Naive thymus-derived CD4-positive, alpha-beta T cell (primary cell): ENCODE measurements at regions not wholly inside any gene's neighbourhood (a gene's known extent, or its start where the extent isn't known, plus 50 kb on each side); places are given as distances from the start of the nearest gene placed in this dataset.

Experiments
- ATAC-seq: fragments of 150-1000 bp; cut with Tn5 transposase; 2 replicates; pipeline ENCODE4 v1.10.0; 2021; ENCODE audit warnings: mild to moderate bottlenecking, moderate library complexity
- CTCF ChIA-PET: fragments of 350-600 bp; sonication (Branson Sonifier 250); formaldehyde crosslinking; loops from one replicate; lab custom pipeline; 2021; ENCODE audit warnings: antibody characterized with exemption; lab: Charles Lee
- POLR2A ChIA-PET: fragments of 350-600 bp; sonication (Branson Sonifier 250); formaldehyde crosslinking; loops from one replicate; lab custom pipeline; 2021; ENCODE audit warnings: antibody characterized with exemption, inconsistent platforms; lab: Charles Lee
- DNase-seq, 9 donors: peaks; one replicate each; pipeline versions ENCODE4 v3.0.0 to v3.0.0-alpha.2; 2020 to 2022; ENCODE audit warnings: mixed read lengths in 1 of 9
- H3K27ac ChIP-seq: one replicate; pipeline ENCODE4 v1.7.0; 2013; ENCODE audit warnings: mild to moderate bottlenecking, low read depth, low read length, moderate library complexity
- H3K27me3 ChIP-seq, 2 donors: one replicate each; pipeline ENCODE4 v1.7.0; 2013; ENCODE audit warnings: low read length in 2 of 2, mild to moderate bottlenecking in 2 of 2, moderate library complexity in 2 of 2; ENCODE audit not compliant: control insufficient read depth in 2 of 2, insufficient read depth in 2 of 2
- H3K36me3 ChIP-seq, 3 experiments: 1 replicate in 2 of 3; 2 replicates in 1 of 3; pipeline ENCODE4 v1.7.0; 2013; ENCODE audit warnings: low read length in 3 of 3, mild to moderate bottlenecking in 3 of 3, moderate library complexity in 1 of 3; ENCODE audit not compliant: insufficient read depth in 3 of 3, control insufficient read depth in 2 of 3
- H3K4me1 ChIP-seq, 2 donors: one replicate each; pipeline ENCODE4 v1.7.0; 2013; ENCODE audit warnings: low read length in 2 of 2, mild to moderate bottlenecking in 2 of 2, moderate library complexity in 1 of 2; ENCODE audit not compliant: control insufficient read depth in 2 of 2, insufficient read depth in 2 of 2
- H3K4me3 ChIP-seq: 2 replicates; pipeline ENCODE4 v1.7.0; 2013; ENCODE audit warnings: mild to moderate bottlenecking, low read length
- H3K9me3 ChIP-seq, 3 experiments: 1 replicate in 2 of 3; 2 replicates in 1 of 3; pipeline ENCODE4 v1.7.0; 2013; ENCODE audit warnings: low read length in 3 of 3; ENCODE audit not compliant: control insufficient read depth in 2 of 3
- H3K27ac Mint-ChIP-seq, 9 donors: one replicate each; pipeline ENCODE4 v1.8.0; 2020 to 2022; ENCODE audit warnings: mixed read lengths in 9 of 9, mild to moderate bottlenecking in 8 of 9, moderate library complexity in 5 of 9, inconsistent platforms in 2 of 9
- H3K27me3 Mint-ChIP-seq, 5 donors: one replicate each; pipeline ENCODE4 v1.8.0; 2021 to 2022; ENCODE audit warnings: mixed read lengths in 5 of 5, mild to moderate bottlenecking in 1 of 5
- H3K36me3 Mint-ChIP-seq, 5 donors: one replicate each; pipeline ENCODE4 v1.8.0; 2020 to 2022; ENCODE audit warnings: mixed read lengths in 5 of 5, mild to moderate bottlenecking in 3 of 5, inconsistent platforms in 1 of 5
- H3K4me1 Mint-ChIP-seq, 7 donors: one replicate each; pipeline ENCODE4 v1.8.0; 2020 to 2022; ENCODE audit warnings: mixed read lengths in 7 of 7, mild to moderate bottlenecking in 3 of 7, inconsistent platforms in 1 of 7
- H3K4me3 Mint-ChIP-seq, 10 donors: one replicate each; pipeline ENCODE4 v1.8.0; 2020 to 2022; ENCODE audit warnings: mild to moderate bottlenecking in 10 of 10, mixed read lengths in 10 of 10, moderate library complexity in 6 of 10, inconsistent platforms in 2 of 10
- H3K9me3 Mint-ChIP-seq, 11 donors: one replicate each; pipeline ENCODE4 v1.8.0; 2020 to 2022; ENCODE audit warnings: mixed read lengths in 11 of 11, mild to moderate bottlenecking in 4 of 11, inconsistent platforms in 1 of 11, moderate library complexity in 1 of 11
- intact Hi-C, 2 donors: fragments of 100-400 bp; cut with micrococcal nuclease; formaldehyde crosslinking; loops; one replicate each; pipeline ENCODE4 v1.15.1; 2023

- Histone ChIP-seq H3K4me3 (no peak overlapping the region), H3K36me3 (no peaks in the 10 kb centered on the region), H3K9me3 (no peaks in the 10 kb centered on the region), H3K4me1 (no peaks in the 10 kb centered on the region), H3K27ac (no peak overlapping the region), H3K27me3 (no peaks in the 10 kb centered on the region)
- no peak for ATAC-seq
- POLR2A ChIA-PET: no interaction called here
- H3K4me1 Mint-ChIP-seq: no peaks in the 10 kb centered on the region
- H3K27me3 Mint-ChIP-seq: peaks cover 0 to 4% (median 0%) of the 10 kb centered on the region in 5 donors
- no peak overlapping the region for H3K4me3 Mint-ChIP-seq
- no peak for DNase-seq
- peaks cover 0 to 1% (median 0%) of the 10 kb centered on the region in 11 donors for H3K9me3 Mint-ChIP-seq
- intact Hi-C loops: no loop called here
- H3K27ac Mint-ChIP-seq: no peak overlapping the region
- CTCF ChIA-PET: interaction anchor here (0.7 kb wide), 1 partner anchor 19 kb away, joined by 4 read pairs; no protein-coding TSS in a partner anchor
- H3K36me3 Mint-ChIP-seq: peaks cover 0 to under 1% (median 0%) of the 10 kb centered on the region in 5 donors
These were observed 836.0 kb downstream of the FAM181B start for GRCh38 chr11:81897639-81898038.

- no peak overlapping the region for H3K4me3 ChIP-seq
- no peaks in the 10 kb centered on the region for H3K9me3 ChIP-seq
- H3K9me3 Mint-ChIP-seq: peaks cover 0 to 5% (median 0%) of the 10 kb centered on the region in 11 donors
- H3K27me3 Mint-ChIP-seq: no peaks in the 10 kb centered on the region
- ChIA-PET CTCF (no interaction called here), POLR2A (no interaction called here)
- H3K36me3 Mint-ChIP-seq: peaks cover 0 to 4% (median 0%) of the 10 kb centered on the region in 5 donors
- no peak overlapping the region for H3K4me3 Mint-ChIP-seq
- H3K4me1 Mint-ChIP-seq: no peaks in the 10 kb centered on the region
- DNase-seq: no peak
- no peak overlapping the region for H3K27ac ChIP-seq
- no peaks in the 10 kb centered on the region for H3K36me3 ChIP-seq
- intact Hi-C loops: no loop called here
- no peaks in the 10 kb centered on the region for H3K4me1 ChIP-seq
- no peak for ATAC-seq
- no peak overlapping the region for H3K27ac Mint-ChIP-seq
- no peaks in the 10 kb centered on the region for H3K27me3 ChIP-seq
These were observed 838.4 kb downstream of the FAM181B start for GRCh38 chr11:81895258-81895657.

DNA sequence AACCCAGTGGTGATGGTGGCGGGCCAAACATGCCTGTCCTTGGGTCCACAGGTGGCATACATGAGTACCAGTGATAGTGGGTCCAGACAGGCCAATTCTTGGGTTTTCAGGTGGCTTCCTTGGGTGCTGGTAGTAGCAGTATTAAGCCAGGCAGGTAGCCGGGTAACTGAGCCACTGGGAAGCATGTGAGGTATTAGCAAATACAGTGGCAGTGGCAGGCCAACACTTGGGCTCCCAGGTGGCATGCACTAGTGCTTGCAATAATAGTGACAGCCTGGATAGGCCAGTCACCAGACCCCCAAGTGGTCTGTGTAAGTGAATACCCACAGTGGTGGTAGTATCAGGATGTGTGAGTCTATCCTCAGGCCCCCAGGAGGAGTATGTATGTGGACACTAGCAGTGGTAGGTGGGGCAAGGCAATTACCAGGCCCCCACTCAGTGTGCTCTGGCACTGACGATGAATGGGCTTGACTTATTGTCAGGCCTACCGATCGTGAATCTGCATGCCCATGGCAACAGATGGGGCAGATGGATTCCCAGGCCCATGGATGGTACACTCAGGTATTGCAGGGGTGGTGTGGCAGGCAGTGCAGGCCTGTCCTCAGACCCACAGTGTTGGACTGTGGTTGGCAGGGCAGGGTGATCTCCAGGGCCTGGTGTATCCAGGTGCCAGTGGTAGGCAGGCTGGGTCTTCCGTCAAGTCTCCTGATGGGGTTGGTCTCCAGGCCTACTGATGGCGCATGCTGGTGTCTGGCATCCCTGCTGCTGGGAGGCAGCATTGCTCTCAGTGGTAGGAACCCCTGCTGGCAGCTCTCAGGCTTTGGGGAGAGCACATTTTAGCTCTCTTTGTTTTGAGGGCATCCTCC, 840.7 kb downstream of the FAM181B start:
- Histone ChIP-seq H3K27me3 (no peaks in the 10 kb centered on the region), H3K36me3 (no peaks in the 10 kb centered on the region), H3K9me3 (no peaks in the 10 kb centered on the region), H3K4me3 (no peak overlapping the region), H3K27ac (no peak overlapping the region), H3K4me1 (no peaks in the 10 kb centered on the region)
- intact Hi-C loops: no loop called here
- ATAC-seq (no peak), DNase-seq (no peak)
- Mint-ChIP-seq H3K27ac (no peak overlapping the region), H3K27me3 (no peaks in the 10 kb centered on the region), H3K4me1 (no peaks in the 10 kb centered on the region), H3K9me3 (peaks cover 0 to 14% (median 5%) of the 10 kb centered on the region in 11 donors), H3K36me3 (peaks cover 0 to 4% (median 3%) of the 10 kb centered on the region in 5 donors), H3K4me3 (no peak overlapping the region)
- ChIA-PET POLR2A (no interaction called here), CTCF (no interaction called here)

- Mint-ChIP-seq H3K27ac (no peak overlapping the region), H3K36me3 (peaks cover 0 to 7% (median 3%) of the 10 kb centered on the region in 5 donors), H3K27me3 (no peaks in the 10 kb centered on the region), H3K4me3 (no peak overlapping the region), H3K4me1 (no peaks in the 10 kb centered on the region), H3K9me3 (peaks cover 0 to 19% (median 5%) of the 10 kb centered on the region in 11 donors)
- ATAC-seq (no peak), DNase-seq (no peak)
- ChIA-PET POLR2A (no interaction called here), CTCF (interaction anchor here (0.6 kb wide), 1 partner anchor 42 kb away, joined by 4 read pairs; no protein-coding TSS in a partner anchor)
- Histone ChIP-seq H3K4me3 (no peak overlapping the region), H3K4me1 (no peaks in the 10 kb centered on the region), H3K27ac (no peak overlapping the region), H3K27me3 (no peaks in the 10 kb centered on the region), H3K9me3 (no peaks in the 10 kb centered on the region), H3K36me3 (no peaks in the 10 kb centered on the region)
- intact Hi-C loops: no loop called here
These were observed 845.3 kb downstream of the FAM181B start for GRCh38 chr11:81888391-81888790.

DNA sequence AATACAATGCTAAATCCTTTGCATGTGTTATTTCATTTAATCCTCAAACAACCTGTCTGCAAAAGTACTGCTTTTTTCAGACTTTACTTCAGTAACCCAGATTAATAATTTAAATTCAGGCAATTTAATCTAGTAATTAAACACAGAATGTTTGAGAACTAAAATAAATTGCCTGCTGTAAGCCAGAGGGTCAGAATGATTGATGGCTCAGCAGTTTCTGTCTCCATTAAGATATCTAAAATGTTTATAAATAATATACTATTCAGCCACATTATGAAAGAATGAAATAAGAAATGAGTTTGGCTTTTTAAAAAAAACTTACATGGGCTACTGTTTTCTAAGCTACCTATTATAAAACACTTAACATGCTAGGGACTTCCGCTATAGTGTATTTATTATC, 846.0 kb downstream of the FAM181B start:
- peaks cover 0 to 7% (median 3%) of the 10 kb centered on the region in 5 donors for H3K36me3 Mint-ChIP-seq
- Histone ChIP-seq H3K4me3 (no peak overlapping the region), H3K36me3 (no peaks in the 10 kb centered on the region), H3K27ac (no peak overlapping the region), H3K4me1 (no peaks in the 10 kb centered on the region), H3K9me3 (no peaks in the 10 kb centered on the region), H3K27me3 (no peaks in the 10 kb centered on the region)
- POLR2A ChIA-PET: no interaction called here
- H3K9me3 Mint-ChIP-seq: peaks cover 0 to 19% (median 5%) of the 10 kb centered on the region in 11 donors
- ATAC-seq (no peak), DNase-seq (no peak)
- intact Hi-C loops: no loop called here
- no peak overlapping the region for H3K4me3 Mint-ChIP-seq
- H3K27me3 Mint-ChIP-seq: peaks cover 0 to under 1% (median 0%) of the 10 kb centered on the region in 5 donors
- H3K4me1 Mint-ChIP-seq: no peaks in the 10 kb centered on the region
- no peak overlapping the region for H3K27ac Mint-ChIP-seq
- CTCF ChIA-PET: no interaction called here

DNA sequence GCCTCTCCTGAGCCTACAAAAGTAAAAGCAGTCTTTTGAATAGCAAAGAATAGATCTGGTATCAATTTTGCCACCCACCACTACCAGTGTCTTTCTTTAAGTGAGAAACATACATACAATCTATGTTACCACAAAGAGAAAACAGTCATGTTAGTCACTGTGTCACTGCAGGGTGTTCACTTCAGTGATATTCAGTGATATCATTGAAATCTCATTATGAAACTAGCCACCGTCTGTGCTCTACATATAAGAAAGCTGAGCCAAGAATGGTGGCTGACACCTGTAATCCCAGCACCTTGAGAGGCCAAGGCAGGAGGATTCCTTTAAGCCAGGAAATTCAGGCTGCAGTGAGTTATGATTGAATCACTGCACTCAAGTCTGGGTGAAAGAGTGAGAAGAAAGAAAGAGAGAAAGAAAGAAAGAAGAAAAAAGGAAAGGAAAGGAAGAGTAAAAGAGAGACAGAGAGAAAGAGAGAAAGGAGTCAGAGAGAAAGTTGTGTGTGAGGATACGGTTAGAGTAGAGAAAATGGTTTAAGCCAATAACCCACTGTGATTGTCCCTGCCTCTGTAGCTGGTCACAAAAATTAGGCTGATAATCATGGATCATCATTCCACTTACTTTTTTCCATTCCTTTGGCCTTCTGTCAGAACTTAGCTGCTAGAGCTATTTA, 847.1 kb downstream of the FAM181B start:
- POLR2A ChIA-PET: no interaction called here
- Mint-ChIP-seq H3K36me3 (peaks cover 0 to 4% (median 3%) of the 10 kb centered on the region in 5 donors), H3K4me1 (no peaks in the 10 kb centered on the region), H3K27me3 (peaks cover 0 to 4% (median 0%) of the 10 kb centered on the region in 5 donors), H3K4me3 (no peak overlapping the region), H3K9me3 (peaks cover 0 to 19% (median 4%) of the 10 kb centered on the region in 11 donors), H3K27ac (no peak overlapping the region)
- no peak overlapping the region for H3K4me3 ChIP-seq
- ATAC-seq (no peak), DNase-seq (no peak)
- H3K27ac ChIP-seq: no peak overlapping the region
- H3K4me1 ChIP-seq: no peaks in the 10 kb centered on the region
- no peaks in the 10 kb centered on the region for H3K36me3 ChIP-seq
- H3K9me3 ChIP-seq: no peaks in the 10 kb centered on the region
- CTCF ChIA-PET: no interaction called here
- intact Hi-C loops: no loop called here
- no peaks in the 10 kb centered on the region for H3K27me3 ChIP-seq
